HCT116 (cell line): ENCODE measurements at regions not wholly inside any gene's neighbourhood (a gene's known extent, or its start where the extent isn't known, plus 50 kb on each side); places are given as distances from the start of the nearest gene placed in this dataset.
A peak's percentile ranks its signal among the peaks of the same experiment; 100 is the strongest.

Experiments used
- ATAC-seq: fragments of 200-7000 bp; cut with Tn5 transposase; 2 replicates; pipeline ENCODE4 v1.9.1; 2020; ENCODE audit warnings: mild to moderate bottlenecking, moderate library complexity
- BruUV-seq: library from RNA; stranded (reverse); fragments of 400-500 nt; replicated peaks from 2 replicates; lab custom pipeline; 2021; lab: Mats Ljungman, UMichigan
- CTCF ChIA-PET: fragments of 300-600 bp; sonication (Branson Sonifier 250); formaldehyde crosslinking; loops from one replicate; lab custom pipeline; 2021; ENCODE audit warnings: antibody characterized with exemption; lab: Charles Lee
- POLR2A ChIA-PET: fragments of 300-600, 350-600 bp; sonication (Branson Sonifier 250); formaldehyde crosslinking; loops from one replicate; lab custom pipeline; 2021; ENCODE audit warnings: antibody characterized with exemption; lab: Charles Lee
- RAD21 ChIA-PET, 2 experiments: fragments of 300-600 bp; sonication (Branson Sonifier 250); formaldehyde crosslinking; loops; one replicate each; lab custom pipeline; 2023; ENCODE audit warnings: low total read pairs in 2 of 2; ENCODE audit not compliant: uncharacterized antibody in 2 of 2, unreplicated experiment in 2 of 2, low non-redundant PET in 1 of 2; lab: Charles Lee
- DNase-seq: peaks from one replicate; pipeline ENCODE4 v3.0.0-alpha.2; 2010; ENCODE audit warnings: low read depth, low spot score
- H2AFZ ChIP-seq: fragments of 200-600 bp; shearing (Covaris generic), sonication (generic); 2 replicates; pipeline ENCODE4 v1.6.1; 2017; ENCODE audit warnings: low read depth, mixed run types, mixed read lengths, antibody characterized with exemption, low read length; ENCODE audit not compliant: poor library complexity, severe bottlenecking
- H3K27ac ChIP-seq: 2 replicates; pipeline ENCODE4 v1.5.1; 2012; ENCODE audit warnings: low read depth, low read length
- H3K27me3 ChIP-seq: fragments of 200-600 bp; sonication (generic); 2 replicates; pipeline ENCODE4 v1.6.1; 2016; ENCODE audit warnings: mixed run types, low read length, mixed read lengths; ENCODE audit not compliant: insufficient read depth
- H3K36me3 ChIP-seq, 2 experiments: fragments of 200-500 bp in 1 of 2; fragments of 200-600 bp in 1 of 2; sonication (Bioruptor generic) in 1 of 2; sonication (generic) in 1 of 2; 2 replicates each; pipeline versions ENCODE4 v1.5.1 to v1.6.1; 2014 to 2016; ENCODE audit warnings: low read length in 2 of 2, inconsistent platforms in 1 of 2, mixed read lengths in 1 of 2, mixed run types in 1 of 2; ENCODE audit not compliant: insufficient read depth in 2 of 2, control insufficient read depth in 1 of 2
- H3K4me1 ChIP-seq, 2 experiments: fragments of 200-600 bp in 1 of 2; sonication (generic) in 1 of 2; 2 replicates each; pipeline versions ENCODE4 v1.5.1 to v1.6.1; 2012 to 2017; ENCODE audit warnings: low read length in 2 of 2, inconsistent platforms in 1 of 2, mild to moderate bottlenecking in 1 of 2, mixed read lengths in 1 of 2, mixed run types in 1 of 2, moderate library complexity in 1 of 2; ENCODE audit not compliant: insufficient read depth in 2 of 2, control insufficient read depth in 1 of 2
- H3K4me2 ChIP-seq: fragments of 200-600 bp; sonication (generic); 2 replicates; pipeline ENCODE4 v1.6.1; 2017; ENCODE audit warnings: mixed run types, low read length, mixed read lengths
- H3K4me3 ChIP-seq, 2 experiments: fragments of 200-600 bp in 1 of 2; sonication (generic) in 1 of 2; replicated peaks in 1 of 2; 2 replicates each; pipeline ENCODE4 v1.5.1; 2011 to 2016; ENCODE audit warnings: low read length in 2 of 2, control low read depth in 1 of 2, low read depth in 1 of 2, mild to moderate bottlenecking in 1 of 2, mixed read lengths in 1 of 2, mixed run types in 1 of 2
- H3K79me2 ChIP-seq: fragments of 200-600 bp; sonication (generic); 2 replicates; pipeline ENCODE4 v1.6.1; 2017; ENCODE audit warnings: mild to moderate bottlenecking, mixed run types, low read length, moderate library complexity, mixed read lengths; ENCODE audit not compliant: insufficient read depth
- H3K9ac ChIP-seq: fragments of 200-600 bp; sonication (generic); 2 replicates; pipeline ENCODE4 v1.6.1; 2016; ENCODE audit warnings: low read length, mixed read lengths
- H3K9me2 ChIP-seq: fragments of 200-600 bp; sonication (generic), shearing (Covaris generic); 2 replicates; pipeline ENCODE4 v1.6.1; 2017; ENCODE audit warnings: mixed run types, mild to moderate bottlenecking, moderate library complexity; ENCODE audit not compliant: insufficient read depth
- H3K9me3 ChIP-seq, 2 experiments: fragments of 200-500 bp in 1 of 2; fragments of 200-600 bp in 1 of 2; sonication (Bioruptor generic) in 1 of 2; sonication (generic) in 1 of 2; 2 replicates each; pipeline ENCODE4 v1.6.1; 2014 to 2017; ENCODE audit warnings: low read length in 2 of 2, mixed read lengths in 2 of 2, inconsistent platforms in 1 of 2, low read depth in 1 of 2, mild to moderate bottlenecking in 1 of 2, mixed run types in 1 of 2, moderate library complexity in 1 of 2; ENCODE audit not compliant: control insufficient read depth in 1 of 2, insufficient read depth in 1 of 2
- H4K20me1 ChIP-seq: fragments of 200-600 bp; sonication (generic), shearing (Covaris generic); 2 replicates; pipeline ENCODE4 v1.6.1; 2017; ENCODE audit warnings: mixed run types, mild to moderate bottlenecking, moderate library complexity; ENCODE audit not compliant: insufficient read depth
- CEBPB ChIP-seq: IDR thresholded peaks from 2 replicates; pipeline ENCODE4 v1.6.1; 2012; ENCODE audit warnings: low read depth
- EZH2 ChIP-seq: fragments of 200-600 bp; sonication (generic); IDR thresholded peaks from 2 replicates; pipeline ENCODE4 v1.6.1; 2017; ENCODE audit warnings: antibody characterized with exemption, mixed run types
- EZH2phosphoT487 ChIP-seq: fragments of 200-600 bp; IDR thresholded peaks from 2 replicates; pipeline ENCODE4 v1.6.1; 2018; ENCODE audit warnings: antibody characterized with exemption, borderline replicate concordance
- POLR2A ChIP-seq: IDR thresholded peaks from 2 replicates; pipeline ENCODE4 v1.7.0; 2011; ENCODE audit warnings: borderline replicate concordance; ENCODE audit not compliant: insufficient read depth, insufficient read length; ENCODE audit errors: extremely low read depth
- SRF ChIP-seq: IDR thresholded peaks from 2 replicates; pipeline ENCODE4 v1.6.1; 2012; ENCODE audit warnings: low read depth
- ZFX ChIP-seq: fragments of 450-650 bp; IDR thresholded peaks from 2 replicates; pipeline ENCODE4 v1.6.1; 2017
- intact Hi-C: fragments of 100-400 bp; cut with micrococcal nuclease; formaldehyde crosslinking; loops from 2 replicates; pipeline ENCODE4 v1.10.0; 2022

GRCh38 chr16:11492808-11493530 lies 93.8 kb downstream of the LITAF start:
- ChIA-PET POLR2A (no interaction called here), RAD21 (no interaction called here), CTCF (no interaction called here)
- Histone ChIP-seq H3K4me1 (peaks cover 34 to 54% of the 10 kb centered on the region in 2 experiments), H3K4me3 (peak overlapping the region; percentile 33 to 51), H3K9me3 (no peaks in the 10 kb centered on the region), H4K20me1 (no peaks in the 10 kb centered on the region), H2AFZ (no peak overlapping the region), H3K79me2 (no peaks in the 10 kb centered on the region), H3K27ac (peak overlapping the region; percentile 39), H3K4me2 (peak overlapping the region; percentile 56), H3K9me2 (no peaks in the 10 kb centered on the region), H3K27me3 (no peaks in the 10 kb centered on the region), H3K9ac (no peak overlapping the region), H3K36me3 (no peaks in the 10 kb centered on the region)
- no peak for DNase-seq
- TF ChIP-seq ZFX (0 out of 2 replicates have a peak, but pooled peaks have one; percentile 10), SRF (no peak)
- no TSS peak for BruUV-seq
- intact Hi-C loops = no loop called here
- no peak for ATAC-seq

- TF ChIP-seq EZH2 (no peak), CEBPB (no peak), POLR2A (peak; percentile 50), EZH2phosphoT487 (no peak)
- Histone ChIP-seq H3K27me3 (no peaks in the 10 kb centered on the region), H3K4me1 (peaks cover 35 to 55% of the 10 kb centered on the region in 2 experiments), H3K4me3 (peak overlapping the region; percentile 33 to 51), H3K9me3 (no peaks in the 10 kb centered on the region), H3K4me2 (peak overlapping the region; percentile 56), H3K36me3 (no peaks in the 10 kb centered on the region), H3K9me2 (no peaks in the 10 kb centered on the region), H3K27ac (peak overlapping the region; percentile 39), H2AFZ (no peak overlapping the region), H3K9ac (no peak overlapping the region), H4K20me1 (no peaks in the 10 kb centered on the region), H3K79me2 (no peaks in the 10 kb centered on the region)
- ChIA-PET POLR2A (no interaction called here), RAD21 (no interaction called here), CTCF (no interaction called here)
- ATAC-seq = no peak
- no peak for DNase-seq
- BruUV-seq = no TSS peak
- intact Hi-C loops = no loop called here
Measured at GRCh38 chr16:11493531-11493929, 93.2 kb downstream of the LITAF start.
